MCF 10A (cell line): ENCODE measurements at regions not wholly inside any gene's neighbourhood (a gene's known extent, or its start where the extent isn't known, plus 50 kb on each side); places are given as distances from the start of the nearest gene placed in this dataset.
A peak's percentile ranks its signal among the peaks of the same experiment; 100 is the strongest.

Experiments used
- BruUV-seq: library from RNA; stranded (reverse); fragments of 400-500 nt; replicated peaks from 2 replicates; lab custom pipeline; 2021; lab: Mats Ljungman, UMichigan
- CTCF ChIA-PET: fragments of 300-600 bp; sonication (Branson Sonifier 250); formaldehyde crosslinking; extraction: SDS; loops from one replicate; lab custom pipeline; 2021; ENCODE audit warnings: antibody characterized with exemption, inconsistent platforms; lab: Yijun Ruan, JAX
- POLR2A ChIA-PET: fragments of 300-600, 350-650 bp; sonication (Branson Sonifier 250); formaldehyde crosslinking; extraction: SDS; loops from one replicate; lab custom pipeline; 2020; ENCODE audit warnings: antibody characterized with exemption, inconsistent platforms; lab: Yijun Ruan, JAX
- DNase-seq: peaks from one replicate; pipeline ENCODE4 v3.0.0-alpha.2; 2018; ENCODE audit not compliant: unreplicated experiment
- H3K27ac Mint-ChIP-seq: one replicate; pipeline ENCODE4 v1.8.0; 2022; ENCODE audit warnings: mild to moderate bottlenecking, low read depth, mixed read lengths; ENCODE audit not compliant: unreplicated experiment
- H3K27me3 Mint-ChIP-seq: one replicate; pipeline ENCODE4 v1.8.0; 2022; ENCODE audit warnings: mixed read lengths; ENCODE audit not compliant: insufficient read depth, unreplicated experiment
- H3K36me3 Mint-ChIP-seq: one replicate; pipeline ENCODE4 v1.8.0; 2022; ENCODE audit warnings: mild to moderate bottlenecking, moderate library complexity, mixed read lengths; ENCODE audit not compliant: insufficient read depth, unreplicated experiment
- H3K4me1 Mint-ChIP-seq: one replicate; pipeline ENCODE4 v1.8.0; 2022; ENCODE audit warnings: mixed read lengths; ENCODE audit not compliant: insufficient read depth, unreplicated experiment
- H3K4me3 Mint-ChIP-seq: one replicate; pipeline ENCODE4 v1.8.0; 2022; ENCODE audit warnings: mild to moderate bottlenecking, moderate library complexity, mixed read lengths; ENCODE audit not compliant: unreplicated experiment
- H3K9me3 Mint-ChIP-seq: one replicate; pipeline ENCODE4 v1.8.0; 2022; ENCODE audit warnings: mixed read lengths; ENCODE audit not compliant: unreplicated experiment
- intact Hi-C: fragments of 100-400 bp; cut with micrococcal nuclease; formaldehyde crosslinking; loops from 2 replicates; pipeline ENCODE4 v1.14.1; 2022
- TF ChIP-seq, protein P1 (sequence below): fragments of 200-600 bp; IDR thresholded peaks from one replicate; pipeline ENCODE4 v1.8.0; 2022; ENCODE audit warnings: antibody characterized with exemption, mild to moderate bottlenecking; ENCODE audit not compliant: unreplicated experiment

DNA sequence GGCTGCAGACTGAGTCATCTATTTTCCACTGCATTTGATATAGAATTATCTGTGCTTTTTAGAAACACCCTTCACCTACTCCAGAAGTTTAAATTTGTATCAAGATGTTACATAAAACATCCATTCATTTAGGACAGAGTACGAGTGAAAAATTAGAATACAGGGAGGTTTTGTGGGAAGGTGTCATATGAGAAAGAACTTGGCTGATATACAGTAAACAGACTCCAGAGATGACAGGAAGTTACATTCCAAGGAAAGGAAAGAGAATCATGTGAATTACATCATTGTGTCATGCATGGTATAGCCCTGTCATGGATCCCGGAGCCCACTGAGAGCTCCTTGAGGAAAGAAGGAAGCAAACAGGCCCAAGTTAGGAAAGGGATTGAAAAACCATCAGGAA lies 341.5 kb upstream of the PKDCC start:
- DNase-seq = no peak
- Mint-ChIP-seq H3K4me1 (peaks cover 18% of the 10 kb centered on the region), H3K4me3 (no peak overlapping the region), H3K9me3 (no peaks in the 10 kb centered on the region), H3K27ac (no peak overlapping the region), H3K36me3 (no peaks in the 10 kb centered on the region), H3K27me3 (no peaks in the 10 kb centered on the region)
- BruUV-seq = no TSS peak
- CTCF ChIA-PET = interaction anchor here (0.7 to 1.6 kb wide), 3 partner anchors 10 to 13 kb away, joined by 3 read pairs; no protein-coding TSS in a partner anchor
- POLR2A ChIA-PET = no interaction called here
- TF ChIP-seq, protein P1, sequence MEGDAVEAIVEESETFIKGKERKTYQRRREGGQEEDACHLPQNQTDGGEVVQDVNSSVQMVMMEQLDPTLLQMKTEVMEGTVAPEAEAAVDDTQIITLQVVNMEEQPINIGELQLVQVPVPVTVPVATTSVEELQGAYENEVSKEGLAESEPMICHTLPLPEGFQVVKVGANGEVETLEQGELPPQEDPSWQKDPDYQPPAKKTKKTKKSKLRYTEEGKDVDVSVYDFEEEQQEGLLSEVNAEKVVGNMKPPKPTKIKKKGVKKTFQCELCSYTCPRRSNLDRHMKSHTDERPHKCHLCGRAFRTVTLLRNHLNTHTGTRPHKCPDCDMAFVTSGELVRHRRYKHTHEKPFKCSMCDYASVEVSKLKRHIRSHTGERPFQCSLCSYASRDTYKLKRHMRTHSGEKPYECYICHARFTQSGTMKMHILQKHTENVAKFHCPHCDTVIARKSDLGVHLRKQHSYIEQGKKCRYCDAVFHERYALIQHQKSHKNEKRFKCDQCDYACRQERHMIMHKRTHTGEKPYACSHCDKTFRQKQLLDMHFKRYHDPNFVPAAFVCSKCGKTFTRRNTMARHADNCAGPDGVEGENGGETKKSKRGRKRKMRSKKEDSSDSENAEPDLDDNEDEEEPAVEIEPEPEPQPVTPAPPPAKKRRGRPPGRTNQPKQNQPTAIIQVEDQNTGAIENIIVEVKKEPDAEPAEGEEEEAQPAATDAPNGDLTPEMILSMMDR = no peak
- intact Hi-C loops = no loop called here

DNA sequence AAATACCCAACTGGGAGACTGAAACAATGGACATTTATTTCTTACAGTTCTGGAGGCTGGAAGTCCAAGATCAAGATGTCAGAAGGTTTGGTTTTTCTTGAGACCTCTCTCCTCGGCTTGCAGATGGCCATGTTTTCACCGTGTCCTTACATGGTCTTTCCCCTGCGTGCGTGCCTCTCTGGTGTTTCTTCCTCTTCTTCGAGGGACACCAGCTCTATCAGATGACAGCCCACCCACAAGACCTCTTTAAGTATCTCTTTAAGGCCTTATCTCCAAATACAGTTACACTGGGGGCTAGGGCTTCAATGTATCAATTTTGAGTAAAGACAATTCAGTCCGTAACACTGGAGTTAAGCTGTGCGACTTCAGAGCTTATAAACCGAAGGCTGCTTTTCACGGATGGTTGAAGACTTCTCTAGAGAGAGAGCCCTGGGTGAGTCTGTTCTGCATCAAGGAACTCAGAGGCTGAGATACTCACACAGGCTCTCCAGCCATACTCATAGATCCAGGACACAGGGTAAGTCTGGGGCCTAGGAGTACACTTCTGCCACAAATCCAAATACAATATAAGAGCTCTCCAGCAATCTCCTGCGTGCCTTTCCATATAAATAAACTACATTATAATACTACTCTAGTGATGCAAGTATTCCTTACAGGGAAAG lies 339.9 kb upstream of the PKDCC start:
- Mint-ChIP-seq H3K27ac (no peak overlapping the region), H3K4me1 (peaks cover 18% of the 10 kb centered on the region), H3K9me3 (no peaks in the 10 kb centered on the region), H3K4me3 (no peak overlapping the region), H3K27me3 (no peaks in the 10 kb centered on the region), H3K36me3 (no peaks in the 10 kb centered on the region)
- CTCF ChIA-PET = interaction anchor here (1.2 to 1.4 kb wide), 3 partner anchors 9 to 14 kb away, joined by 3 to 4 read pairs (median 4); no protein-coding TSS in a partner anchor
- intact Hi-C loops = no loop called here
- POLR2A ChIA-PET = no interaction called here
- BruUV-seq = no TSS peak
- TF ChIP-seq, protein P1 = no peak
- DNase-seq = no peak

DNA sequence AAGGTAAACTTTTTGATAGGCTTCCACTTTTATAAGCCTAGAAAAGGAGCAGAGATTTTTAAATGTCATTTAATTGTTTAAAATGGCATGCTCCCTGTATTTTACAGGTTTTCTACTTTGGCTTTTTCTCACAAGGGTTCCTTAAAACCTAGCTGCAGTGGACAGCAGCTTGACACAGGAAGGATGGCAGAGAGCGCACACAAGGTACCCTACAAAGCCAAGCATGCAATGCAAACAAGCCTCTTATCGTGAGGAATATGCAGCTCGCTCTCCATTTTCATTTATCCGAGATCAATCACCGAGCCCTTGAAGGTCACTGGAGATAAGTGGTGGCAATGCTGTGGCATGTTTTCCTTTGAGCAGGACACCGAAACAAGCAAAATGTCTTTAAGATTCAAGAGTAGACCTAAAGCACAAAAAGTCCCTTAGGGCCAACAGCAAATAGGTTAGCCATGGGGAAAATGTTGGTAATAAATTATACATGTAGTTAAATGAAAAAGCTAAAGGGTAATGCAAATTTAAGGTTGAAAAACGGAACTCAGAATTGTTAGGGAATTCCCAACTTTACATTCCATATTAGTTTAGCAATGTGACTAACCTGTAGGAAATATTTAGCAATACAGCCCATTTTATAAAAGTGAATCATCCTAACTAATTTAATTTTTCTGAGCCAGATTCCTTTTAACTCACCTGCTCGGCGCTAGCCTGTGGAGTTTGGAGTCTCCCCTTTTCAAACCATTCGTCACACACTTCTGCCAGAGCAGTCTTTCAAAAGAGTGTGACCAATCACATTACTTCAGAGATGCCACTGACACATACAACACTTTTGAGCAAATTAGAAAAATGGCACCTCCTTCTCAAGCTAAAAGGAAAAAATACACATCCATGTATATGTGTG lies 337.9 kb upstream of the PKDCC start:
- peak; percentile 80 for DNase-seq
- Mint-ChIP-seq H3K36me3 (no peaks in the 10 kb centered on the region), H3K4me3 (peak overlapping the region; percentile 64), H3K27me3 (no peaks in the 10 kb centered on the region), H3K4me1 (peaks cover 18% of the 10 kb centered on the region), H3K9me3 (no peaks in the 10 kb centered on the region), H3K27ac (peak overlapping the region; percentile 76)
- ChIA-PET CTCF (interaction anchor here (0.6 to 3.2 kb wide), 4 partner anchors 11 to 836 kb away, joined by 3 to 12 read pairs (median 4); no protein-coding TSS in a partner anchor), POLR2A (interaction anchor here (0.8 to 3.3 kb wide), 7 partner anchors 8 to 295 kb away, joined by 3 to 28 read pairs (median 3); no protein-coding TSS in a partner anchor)
- TF ChIP-seq, protein P1 = no peak
- intact Hi-C loops = no loop called here
- no TSS peak for BruUV-seq

DNA sequence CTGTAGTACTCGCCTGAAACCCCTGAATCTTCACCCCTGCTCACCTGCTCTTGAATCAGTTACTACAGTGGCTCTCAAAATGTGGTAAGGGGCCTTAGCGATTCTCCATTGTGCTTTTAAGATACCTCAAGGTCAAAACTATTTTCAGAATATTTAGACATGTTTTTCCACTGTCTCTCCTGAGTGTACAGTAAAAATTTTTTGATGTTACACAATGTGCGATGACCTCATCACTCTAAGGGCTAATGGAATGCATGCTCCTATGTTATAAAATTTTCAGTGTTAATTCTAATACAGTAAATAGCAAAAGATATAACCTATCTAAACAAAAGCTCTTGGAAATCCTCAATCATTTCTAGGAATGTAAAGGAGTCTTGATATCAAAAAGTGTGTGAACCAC lies 336.9 kb upstream of the PKDCC start:
- ChIA-PET POLR2A (interaction anchor here (0.7 to 3.3 kb wide), 3 partner anchors 7 to 440 kb away, joined by 3 to 28 read pairs (median 3); no protein-coding TSS in a partner anchor), CTCF (interaction anchor here (3.2 kb wide), 1 partner anchor 12 kb away, joined by 12 read pairs; no protein-coding TSS in a partner anchor)
- Mint-ChIP-seq H3K4me1 (peaks cover 23% of the 10 kb centered on the region), H3K27ac (peak overlapping the region; percentile 76), H3K4me3 (peak overlapping the region; percentile 64), H3K27me3 (no peaks in the 10 kb centered on the region), H3K36me3 (no peaks in the 10 kb centered on the region), H3K9me3 (no peaks in the 10 kb centered on the region)
- TF ChIP-seq, protein P1 = no peak
- intact Hi-C loops = no loop called here
- BruUV-seq = no TSS peak
- peak; percentile 52 for DNase-seq
